HCT116 (cell line): ENCODE measurements at regions not wholly inside any gene's neighbourhood (a gene's known extent, or its start where the extent isn't known, plus 50 kb on each side); places are given as distances from the start of the nearest gene placed in this dataset.

Source experiments
- ATAC-seq: fragments of 200-7000 bp; cut with Tn5 transposase; 2 replicates; pipeline ENCODE4 v1.9.1; 2020; ENCODE audit warnings: mild to moderate bottlenecking, moderate library complexity
- BruUV-seq: library from RNA; stranded (reverse); fragments of 400-500 nt; replicated peaks from 2 replicates; lab custom pipeline; 2021; lab: Mats Ljungman, UMichigan
- CTCF ChIA-PET: fragments of 300-600 bp; sonication (Branson Sonifier 250); formaldehyde crosslinking; loops from one replicate; lab custom pipeline; 2021; ENCODE audit warnings: antibody characterized with exemption; lab: Charles Lee
- POLR2A ChIA-PET: fragments of 300-600, 350-600 bp; sonication (Branson Sonifier 250); formaldehyde crosslinking; loops from one replicate; lab custom pipeline; 2021; ENCODE audit warnings: antibody characterized with exemption; lab: Charles Lee
- RAD21 ChIA-PET, 2 experiments: fragments of 300-600 bp; sonication (Branson Sonifier 250); formaldehyde crosslinking; loops; one replicate each; lab custom pipeline; 2023; ENCODE audit warnings: low total read pairs in 2 of 2; ENCODE audit not compliant: uncharacterized antibody in 2 of 2, unreplicated experiment in 2 of 2, low non-redundant PET in 1 of 2; lab: Charles Lee
- DNase-seq: peaks from one replicate; pipeline ENCODE4 v3.0.0-alpha.2; 2010; ENCODE audit warnings: low read depth, low spot score
- H2AFZ ChIP-seq: fragments of 200-600 bp; shearing (Covaris generic), sonication (generic); 2 replicates; pipeline ENCODE4 v1.6.1; 2017; ENCODE audit warnings: low read depth, mixed run types, mixed read lengths, antibody characterized with exemption, low read length; ENCODE audit not compliant: poor library complexity, severe bottlenecking
- H3K27ac ChIP-seq: 2 replicates; pipeline ENCODE4 v1.5.1; 2012; ENCODE audit warnings: low read depth, low read length
- H3K27me3 ChIP-seq: fragments of 200-600 bp; sonication (generic); 2 replicates; pipeline ENCODE4 v1.6.1; 2016; ENCODE audit warnings: mixed run types, low read length, mixed read lengths; ENCODE audit not compliant: insufficient read depth
- H3K36me3 ChIP-seq, 2 experiments: fragments of 200-500 bp in 1 of 2; fragments of 200-600 bp in 1 of 2; sonication (Bioruptor generic) in 1 of 2; sonication (generic) in 1 of 2; 2 replicates each; pipeline versions ENCODE4 v1.5.1 to v1.6.1; 2014 to 2016; ENCODE audit warnings: low read length in 2 of 2, inconsistent platforms in 1 of 2, mixed read lengths in 1 of 2, mixed run types in 1 of 2; ENCODE audit not compliant: insufficient read depth in 2 of 2, control insufficient read depth in 1 of 2
- H3K4me1 ChIP-seq, 2 experiments: fragments of 200-600 bp in 1 of 2; sonication (generic) in 1 of 2; 2 replicates each; pipeline versions ENCODE4 v1.5.1 to v1.6.1; 2012 to 2017; ENCODE audit warnings: low read length in 2 of 2, inconsistent platforms in 1 of 2, mild to moderate bottlenecking in 1 of 2, mixed read lengths in 1 of 2, mixed run types in 1 of 2, moderate library complexity in 1 of 2; ENCODE audit not compliant: insufficient read depth in 2 of 2, control insufficient read depth in 1 of 2
- H3K4me2 ChIP-seq: fragments of 200-600 bp; sonication (generic); 2 replicates; pipeline ENCODE4 v1.6.1; 2017; ENCODE audit warnings: mixed run types, low read length, mixed read lengths
- H3K4me3 ChIP-seq, 2 experiments: fragments of 200-600 bp in 1 of 2; sonication (generic) in 1 of 2; replicated peaks in 1 of 2; 2 replicates each; pipeline ENCODE4 v1.5.1; 2011 to 2016; ENCODE audit warnings: low read length in 2 of 2, control low read depth in 1 of 2, low read depth in 1 of 2, mild to moderate bottlenecking in 1 of 2, mixed read lengths in 1 of 2, mixed run types in 1 of 2
- H3K79me2 ChIP-seq: fragments of 200-600 bp; sonication (generic); 2 replicates; pipeline ENCODE4 v1.6.1; 2017; ENCODE audit warnings: mild to moderate bottlenecking, mixed run types, low read length, moderate library complexity, mixed read lengths; ENCODE audit not compliant: insufficient read depth
- H3K9ac ChIP-seq: fragments of 200-600 bp; sonication (generic); 2 replicates; pipeline ENCODE4 v1.6.1; 2016; ENCODE audit warnings: low read length, mixed read lengths
- H3K9me2 ChIP-seq: fragments of 200-600 bp; sonication (generic), shearing (Covaris generic); 2 replicates; pipeline ENCODE4 v1.6.1; 2017; ENCODE audit warnings: mixed run types, mild to moderate bottlenecking, moderate library complexity; ENCODE audit not compliant: insufficient read depth
- H3K9me3 ChIP-seq, 2 experiments: fragments of 200-500 bp in 1 of 2; fragments of 200-600 bp in 1 of 2; sonication (Bioruptor generic) in 1 of 2; sonication (generic) in 1 of 2; 2 replicates each; pipeline ENCODE4 v1.6.1; 2014 to 2017; ENCODE audit warnings: low read length in 2 of 2, mixed read lengths in 2 of 2, inconsistent platforms in 1 of 2, low read depth in 1 of 2, mild to moderate bottlenecking in 1 of 2, mixed run types in 1 of 2, moderate library complexity in 1 of 2; ENCODE audit not compliant: control insufficient read depth in 1 of 2, insufficient read depth in 1 of 2
- H4K20me1 ChIP-seq: fragments of 200-600 bp; sonication (generic), shearing (Covaris generic); 2 replicates; pipeline ENCODE4 v1.6.1; 2017; ENCODE audit warnings: mixed run types, mild to moderate bottlenecking, moderate library complexity; ENCODE audit not compliant: insufficient read depth
- ELF1 ChIP-seq: IDR thresholded peaks from 2 replicates; pipeline ENCODE4 v1.6.1; 2012; ENCODE audit warnings: low read depth, borderline replicate concordance
- EZH2phosphoT487 ChIP-seq: fragments of 200-600 bp; IDR thresholded peaks from 2 replicates; pipeline ENCODE4 v1.6.1; 2018; ENCODE audit warnings: antibody characterized with exemption, borderline replicate concordance
- RAD21 ChIP-seq: IDR thresholded peaks from 2 replicates; pipeline ENCODE4 v1.6.1; 2012; ENCODE audit warnings: low read depth, mild to moderate bottlenecking
- SP1 ChIP-seq: IDR thresholded peaks from 2 replicates; pipeline ENCODE4 v1.6.1; 2012; ENCODE audit warnings: low read depth
- SRF ChIP-seq: IDR thresholded peaks from 2 replicates; pipeline ENCODE4 v1.6.1; 2012; ENCODE audit warnings: low read depth
- TCF7L2 ChIP-seq: IDR thresholded peaks from 2 replicates; pipeline ENCODE4 v1.7.0; 2011; ENCODE audit warnings: borderline replicate concordance, inconsistent platforms; ENCODE audit not compliant: insufficient read depth, insufficient read length; ENCODE audit errors: extremely low read depth
- YY1 ChIP-seq: IDR thresholded peaks from 2 replicates; pipeline ENCODE4 v1.6.1; 2011; ENCODE audit warnings: low read length, low read depth, moderate library complexity, mild to moderate bottlenecking; ENCODE audit not compliant: insufficient replicate concordance; ENCODE audit errors: extremely low read depth
- intact Hi-C: fragments of 100-400 bp; cut with micrococcal nuclease; formaldehyde crosslinking; loops from 2 replicates; pipeline ENCODE4 v1.10.0; 2022
- TF ChIP-seq, protein P1 (sequence below): IDR thresholded peaks from 2 replicates; pipeline ENCODE4 v1.6.1; 2011; ENCODE audit warnings: mild to moderate bottlenecking, low read length, moderate library complexity; ENCODE audit not compliant: insufficient replicate concordance; ENCODE audit errors: extremely low read depth
- TF ChIP-seq, protein P2 (sequence below), 3 experiments: fragments of 200-600 bp in 1 of 3; sonication (generic) in 1 of 3; IDR thresholded peaks in 2 of 3; conservative IDR thresholded peaks in 1 of 3; 2 replicates each; pipeline ENCODE4 v1.5.1; 2012 to 2017; ENCODE audit warnings: low read depth in 2 of 3, low read length in 2 of 3, antibody characterized with exemption in 1 of 3, borderline replicate concordance in 1 of 3, control low read depth in 1 of 3, mild to moderate bottlenecking in 1 of 3, mixed read lengths in 1 of 3, mixed run types in 1 of 3, moderate library complexity in 1 of 3; ENCODE audit not compliant: insufficient read depth in 1 of 3
- TF ChIP-seq, protein P3 (sequence below): IDR thresholded peaks from 2 replicates; pipeline ENCODE4 v1.6.1; 2012; ENCODE audit warnings: low read depth

DNA sequence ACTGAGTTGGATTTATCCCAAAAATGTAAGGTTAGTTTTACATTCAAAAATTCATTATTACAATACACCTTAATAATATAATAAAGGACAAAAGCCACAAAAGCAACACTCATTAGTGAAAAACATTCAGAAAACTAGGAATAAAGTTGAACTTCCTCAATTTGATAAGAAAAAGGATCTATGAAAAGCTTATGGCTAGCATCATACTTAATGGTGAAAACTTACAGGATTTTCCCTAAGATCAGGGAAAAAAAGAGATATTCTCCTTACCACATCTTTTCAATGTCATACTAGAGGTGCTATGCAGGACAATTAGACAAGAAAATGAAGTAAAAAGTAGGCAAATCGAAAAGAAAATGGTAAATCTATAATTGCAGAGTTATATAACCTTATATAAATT, 279.9 kb downstream of the CGGBP1 start:
- BruUV-seq: no TSS peak
- Histone ChIP-seq H3K27ac (no peak overlapping the region), H3K79me2 (no peaks in the 10 kb centered on the region), H3K9me2 (no peaks in the 10 kb centered on the region), H3K4me3 (no peak overlapping the region), H3K36me3 (no peaks in the 10 kb centered on the region), H3K9ac (no peak overlapping the region), H3K27me3 (no peaks in the 10 kb centered on the region), H3K4me1 (no peaks in the 10 kb centered on the region), H2AFZ (no peak overlapping the region), H3K4me2 (no peak overlapping the region), H3K9me3 (no peaks in the 10 kb centered on the region), H4K20me1 (no peaks in the 10 kb centered on the region)
- ChIA-PET POLR2A (no interaction called here), RAD21 (no interaction called here), CTCF (no interaction called here)
- intact Hi-C loops: no loop called here
- no peak for TF ChIP-seq TCF7L2
- TF ChIP-seq, protein P1, sequence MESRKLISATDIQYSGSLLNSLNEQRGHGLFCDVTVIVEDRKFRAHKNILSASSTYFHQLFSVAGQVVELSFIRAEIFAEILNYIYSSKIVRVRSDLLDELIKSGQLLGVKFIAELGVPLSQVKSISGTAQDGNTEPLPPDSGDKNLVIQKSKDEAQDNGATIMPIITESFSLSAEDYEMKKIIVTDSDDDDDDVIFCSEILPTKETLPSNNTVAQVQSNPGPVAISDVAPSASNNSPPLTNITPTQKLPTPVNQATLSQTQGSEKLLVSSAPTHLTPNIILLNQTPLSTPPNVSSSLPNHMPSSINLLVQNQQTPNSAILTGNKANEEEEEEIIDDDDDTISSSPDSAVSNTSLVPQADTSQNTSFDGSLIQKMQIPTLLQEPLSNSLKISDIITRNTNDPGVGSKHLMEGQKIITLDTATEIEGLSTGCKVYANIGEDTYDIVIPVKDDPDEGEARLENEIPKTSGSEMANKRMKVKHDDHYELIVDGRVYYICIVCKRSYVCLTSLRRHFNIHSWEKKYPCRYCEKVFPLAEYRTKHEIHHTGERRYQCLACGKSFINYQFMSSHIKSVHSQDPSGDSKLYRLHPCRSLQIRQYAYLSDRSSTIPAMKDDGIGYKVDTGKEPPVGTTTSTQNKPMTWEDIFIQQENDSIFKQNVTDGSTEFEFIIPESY: no peak
- no peak for TF ChIP-seq RAD21
- no peak for TF ChIP-seq EZH2phosphoT487
- TF ChIP-seq SP1: no peak
- TF ChIP-seq ELF1: no peak
- TF ChIP-seq, protein P2, sequence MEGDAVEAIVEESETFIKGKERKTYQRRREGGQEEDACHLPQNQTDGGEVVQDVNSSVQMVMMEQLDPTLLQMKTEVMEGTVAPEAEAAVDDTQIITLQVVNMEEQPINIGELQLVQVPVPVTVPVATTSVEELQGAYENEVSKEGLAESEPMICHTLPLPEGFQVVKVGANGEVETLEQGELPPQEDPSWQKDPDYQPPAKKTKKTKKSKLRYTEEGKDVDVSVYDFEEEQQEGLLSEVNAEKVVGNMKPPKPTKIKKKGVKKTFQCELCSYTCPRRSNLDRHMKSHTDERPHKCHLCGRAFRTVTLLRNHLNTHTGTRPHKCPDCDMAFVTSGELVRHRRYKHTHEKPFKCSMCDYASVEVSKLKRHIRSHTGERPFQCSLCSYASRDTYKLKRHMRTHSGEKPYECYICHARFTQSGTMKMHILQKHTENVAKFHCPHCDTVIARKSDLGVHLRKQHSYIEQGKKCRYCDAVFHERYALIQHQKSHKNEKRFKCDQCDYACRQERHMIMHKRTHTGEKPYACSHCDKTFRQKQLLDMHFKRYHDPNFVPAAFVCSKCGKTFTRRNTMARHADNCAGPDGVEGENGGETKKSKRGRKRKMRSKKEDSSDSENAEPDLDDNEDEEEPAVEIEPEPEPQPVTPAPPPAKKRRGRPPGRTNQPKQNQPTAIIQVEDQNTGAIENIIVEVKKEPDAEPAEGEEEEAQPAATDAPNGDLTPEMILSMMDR (IDR thresholded peaks at IDR 0.05 in 2 of 3, conservative IDR thresholded peaks at IDR 0.05 in 1 of 3; ENCODE audit: borderline replicate concordance in 1 of 3, insufficient read depth in 1 of 3, low read depth in 2 of 3, low read length in 2 of 3): no peak
- no peak for TF ChIP-seq SRF
- TF ChIP-seq, protein P3, sequence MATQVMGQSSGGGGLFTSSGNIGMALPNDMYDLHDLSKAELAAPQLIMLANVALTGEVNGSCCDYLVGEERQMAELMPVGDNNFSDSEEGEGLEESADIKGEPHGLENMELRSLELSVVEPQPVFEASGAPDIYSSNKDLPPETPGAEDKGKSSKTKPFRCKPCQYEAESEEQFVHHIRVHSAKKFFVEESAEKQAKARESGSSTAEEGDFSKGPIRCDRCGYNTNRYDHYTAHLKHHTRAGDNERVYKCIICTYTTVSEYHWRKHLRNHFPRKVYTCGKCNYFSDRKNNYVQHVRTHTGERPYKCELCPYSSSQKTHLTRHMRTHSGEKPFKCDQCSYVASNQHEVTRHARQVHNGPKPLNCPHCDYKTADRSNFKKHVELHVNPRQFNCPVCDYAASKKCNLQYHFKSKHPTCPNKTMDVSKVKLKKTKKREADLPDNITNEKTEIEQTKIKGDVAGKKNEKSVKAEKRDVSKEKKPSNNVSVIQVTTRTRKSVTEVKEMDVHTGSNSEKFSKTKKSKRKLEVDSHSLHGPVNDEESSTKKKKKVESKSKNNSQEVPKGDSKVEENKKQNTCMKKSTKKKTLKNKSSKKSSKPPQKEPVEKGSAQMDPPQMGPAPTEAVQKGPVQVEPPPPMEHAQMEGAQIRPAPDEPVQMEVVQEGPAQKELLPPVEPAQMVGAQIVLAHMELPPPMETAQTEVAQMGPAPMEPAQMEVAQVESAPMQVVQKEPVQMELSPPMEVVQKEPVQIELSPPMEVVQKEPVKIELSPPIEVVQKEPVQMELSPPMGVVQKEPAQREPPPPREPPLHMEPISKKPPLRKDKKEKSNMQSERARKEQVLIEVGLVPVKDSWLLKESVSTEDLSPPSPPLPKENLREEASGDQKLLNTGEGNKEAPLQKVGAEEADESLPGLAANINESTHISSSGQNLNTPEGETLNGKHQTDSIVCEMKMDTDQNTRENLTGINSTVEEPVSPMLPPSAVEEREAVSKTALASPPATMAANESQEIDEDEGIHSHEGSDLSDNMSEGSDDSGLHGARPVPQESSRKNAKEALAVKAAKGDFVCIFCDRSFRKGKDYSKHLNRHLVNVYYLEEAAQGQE: no peak
- no peak for TF ChIP-seq YY1
- no peak for DNase-seq
- no peak for ATAC-seq
